ENCODE measurements at regions not wholly inside any gene's neighbourhood (a gene's known extent, or its start where the extent isn't known, plus 50 kb on each side); places are given as distances from the start of the nearest gene placed in this dataset.

DNA sequence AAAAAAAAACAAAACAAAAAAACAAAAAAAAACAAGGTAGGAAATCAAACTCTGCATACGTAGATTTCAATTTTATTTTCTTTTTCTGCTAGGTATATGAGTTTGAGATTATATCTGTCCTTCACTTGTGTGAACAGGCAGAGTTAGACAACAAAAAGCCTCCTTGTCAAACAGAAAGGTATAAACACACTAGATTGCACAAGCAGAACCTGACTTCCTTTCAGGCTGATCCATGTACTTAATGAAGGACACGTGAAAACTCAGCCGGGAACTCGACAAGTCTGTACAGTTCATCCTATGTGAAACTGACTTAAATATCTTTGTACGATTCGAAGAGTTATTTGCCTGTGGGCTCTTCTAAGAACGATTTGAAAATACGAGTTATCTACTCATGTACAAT lies 254.1 kb downstream of the ARL4A start:
- H3K27ac ChIP-seq, result peak overlapping the region; percentile 62

DNA sequence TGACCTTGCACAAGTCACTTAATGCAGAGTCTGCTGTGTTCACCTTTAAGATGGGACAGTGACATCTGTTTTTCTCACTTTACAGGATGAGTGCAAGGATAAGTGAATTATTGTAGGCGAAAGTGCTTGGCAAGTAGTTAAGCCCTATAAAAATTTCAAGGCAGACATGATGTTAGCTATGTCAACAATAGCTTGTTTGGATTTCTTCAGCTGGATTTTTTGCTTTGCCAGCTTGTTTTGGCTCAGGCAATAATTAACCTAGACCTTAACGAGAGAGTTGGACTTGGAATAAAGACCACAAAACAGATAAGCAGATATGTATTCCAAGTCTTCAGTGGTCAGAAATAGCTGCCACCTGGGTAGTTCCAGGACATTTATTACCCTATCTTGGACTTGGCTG lies 255.2 kb downstream of the ARL4A start:
- H3K27ac ChIP-seq, result peak overlapping the region; percentile 62
- TF ChIP-seq, protein P1, sequence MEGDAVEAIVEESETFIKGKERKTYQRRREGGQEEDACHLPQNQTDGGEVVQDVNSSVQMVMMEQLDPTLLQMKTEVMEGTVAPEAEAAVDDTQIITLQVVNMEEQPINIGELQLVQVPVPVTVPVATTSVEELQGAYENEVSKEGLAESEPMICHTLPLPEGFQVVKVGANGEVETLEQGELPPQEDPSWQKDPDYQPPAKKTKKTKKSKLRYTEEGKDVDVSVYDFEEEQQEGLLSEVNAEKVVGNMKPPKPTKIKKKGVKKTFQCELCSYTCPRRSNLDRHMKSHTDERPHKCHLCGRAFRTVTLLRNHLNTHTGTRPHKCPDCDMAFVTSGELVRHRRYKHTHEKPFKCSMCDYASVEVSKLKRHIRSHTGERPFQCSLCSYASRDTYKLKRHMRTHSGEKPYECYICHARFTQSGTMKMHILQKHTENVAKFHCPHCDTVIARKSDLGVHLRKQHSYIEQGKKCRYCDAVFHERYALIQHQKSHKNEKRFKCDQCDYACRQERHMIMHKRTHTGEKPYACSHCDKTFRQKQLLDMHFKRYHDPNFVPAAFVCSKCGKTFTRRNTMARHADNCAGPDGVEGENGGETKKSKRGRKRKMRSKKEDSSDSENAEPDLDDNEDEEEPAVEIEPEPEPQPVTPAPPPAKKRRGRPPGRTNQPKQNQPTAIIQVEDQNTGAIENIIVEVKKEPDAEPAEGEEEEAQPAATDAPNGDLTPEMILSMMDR (IDR thresholded peaks at IDR 0.05), result no peak
- no peak for TF ChIP-seq ZFX (IDR thresholded peaks at IDR 0.05; ENCODE audit: borderline replicate concordance)

More for the DNA sequence above, 254.1 kb downstream of the ARL4A start:
- no peak for TF ChIP-seq ZFX (IDR thresholded peaks at IDR 0.05; ENCODE audit: borderline replicate concordance)
- TF ChIP-seq, protein P1 (IDR thresholded peaks at IDR 0.05), result no peak

DNA sequence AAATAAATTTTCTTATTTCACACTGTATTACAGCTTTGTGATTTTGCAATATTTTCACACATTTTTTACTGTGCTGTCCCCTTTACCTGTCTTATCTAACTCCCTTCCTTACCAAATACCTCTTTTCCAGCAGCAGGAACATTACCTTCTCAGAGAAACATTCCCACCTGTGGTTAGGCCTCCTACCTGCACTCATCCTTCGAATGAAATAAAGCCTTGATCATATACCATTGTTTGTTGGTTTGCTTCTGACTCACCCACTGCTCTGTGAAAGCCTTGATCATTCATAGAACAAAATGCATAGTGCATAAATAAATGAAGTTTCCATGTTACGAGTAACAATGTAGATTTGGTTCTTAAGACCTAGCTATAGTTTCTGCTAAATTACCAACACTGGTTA lies 256.3 kb downstream of the ARL4A start:
- H3K27ac ChIP-seq, result peak overlapping the region; percentile 62
- no peak for TF ChIP-seq ZFX (IDR thresholded peaks at IDR 0.05; ENCODE audit: borderline replicate concordance)
- TF ChIP-seq, protein P1 (IDR thresholded peaks at IDR 0.05), result no peak

DNA sequence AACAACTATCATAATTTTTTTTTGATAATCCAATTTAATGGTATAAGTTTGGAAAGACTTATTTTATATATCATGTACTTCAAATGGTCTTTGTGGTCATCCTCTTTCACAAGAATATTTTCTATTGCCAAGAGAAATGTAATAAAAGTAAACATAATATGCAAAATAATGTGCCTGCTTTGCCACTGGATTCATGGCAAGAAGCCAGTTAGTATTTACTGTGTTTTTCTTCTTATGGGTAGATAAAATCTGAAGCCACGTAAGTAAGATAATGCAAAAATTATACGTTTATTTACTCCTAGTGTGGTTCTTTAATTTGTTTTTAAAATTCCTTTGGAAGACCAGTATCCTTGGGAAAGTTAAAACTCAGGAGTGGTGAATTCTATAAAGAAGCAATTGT lies 258.5 kb downstream of the ARL4A start:
- no peak overlapping the region for H3K27ac ChIP-seq
- TF ChIP-seq, protein P1 (IDR thresholded peaks at IDR 0.05), result no peak
- no peak for TF ChIP-seq ZFX (IDR thresholded peaks at IDR 0.05; ENCODE audit: borderline replicate concordance)

DNA sequence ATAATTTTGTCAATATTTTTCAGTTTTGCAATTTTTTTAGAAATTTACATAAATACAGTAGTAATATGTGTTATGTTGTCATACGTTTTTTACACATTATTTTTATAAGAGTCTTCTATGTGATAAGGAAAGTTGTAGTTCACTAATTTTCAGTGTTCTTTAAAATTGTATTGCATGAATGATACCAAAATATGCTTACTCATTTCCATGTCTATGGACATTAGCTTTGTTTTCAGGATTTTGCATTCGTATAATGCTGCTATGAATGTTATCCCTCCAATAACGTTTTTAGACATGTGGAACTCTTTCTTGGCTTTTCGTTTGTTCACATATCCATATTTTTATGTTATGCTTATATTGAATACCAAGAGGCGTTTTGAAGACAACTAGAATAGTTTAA lies 260.0 kb downstream of the ARL4A start:
- no peak overlapping the region for H3K27ac ChIP-seq
- no peak for TF ChIP-seq ZFX (IDR thresholded peaks at IDR 0.05; ENCODE audit: borderline replicate concordance)
- TF ChIP-seq, protein P1 (IDR thresholded peaks at IDR 0.05), result no peak

DNA sequence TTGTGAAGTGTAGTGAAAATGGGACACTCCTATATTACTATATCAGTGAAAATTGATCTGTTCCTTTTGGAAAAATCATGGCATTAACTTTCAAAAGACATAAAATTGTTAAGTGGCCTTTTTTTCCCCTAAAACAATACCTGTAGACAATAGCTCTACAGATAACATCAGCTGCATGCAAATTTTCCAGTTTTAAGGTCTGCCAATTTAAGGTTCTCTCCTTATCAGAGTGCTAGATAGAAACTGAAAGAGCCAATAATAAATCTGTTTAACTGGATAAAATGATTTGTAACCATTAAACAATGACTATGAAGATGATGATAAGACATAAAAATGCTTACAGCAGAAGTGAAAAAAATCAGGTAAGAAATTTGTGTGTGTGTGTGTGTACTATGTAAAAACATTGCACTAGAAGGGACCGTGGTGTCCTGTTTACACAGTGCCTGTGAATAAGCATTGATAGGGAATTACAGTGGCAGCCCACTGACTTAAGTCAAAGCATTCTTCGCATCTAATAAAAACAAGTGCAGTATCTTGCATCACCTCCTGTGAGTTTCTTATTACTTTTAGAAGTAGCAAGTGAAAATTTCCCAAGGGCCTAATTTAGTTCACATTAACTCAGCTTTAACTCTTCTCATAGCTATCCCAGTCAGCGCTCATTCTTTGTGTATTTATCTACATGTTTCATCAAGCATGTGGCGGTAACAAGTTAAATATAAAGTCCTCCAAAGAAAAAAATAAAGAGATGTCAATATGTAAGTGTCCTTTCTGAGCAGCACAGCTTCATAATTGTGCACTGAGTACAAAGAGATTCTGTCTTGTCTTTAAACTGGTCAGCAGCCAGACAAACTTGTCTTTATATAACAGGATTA lies 261.9 kb downstream of the ARL4A start:
- TF ChIP-seq, protein P1 (IDR thresholded peaks at IDR 0.05), result no peak
- TF ChIP-seq ZFX (IDR thresholded peaks at IDR 0.05; ENCODE audit: borderline replicate concordance), result no peak
- peak overlapping the region; percentile 1; the same call in 1 of the 2 replicates for H3K27ac ChIP-seq

DNA sequence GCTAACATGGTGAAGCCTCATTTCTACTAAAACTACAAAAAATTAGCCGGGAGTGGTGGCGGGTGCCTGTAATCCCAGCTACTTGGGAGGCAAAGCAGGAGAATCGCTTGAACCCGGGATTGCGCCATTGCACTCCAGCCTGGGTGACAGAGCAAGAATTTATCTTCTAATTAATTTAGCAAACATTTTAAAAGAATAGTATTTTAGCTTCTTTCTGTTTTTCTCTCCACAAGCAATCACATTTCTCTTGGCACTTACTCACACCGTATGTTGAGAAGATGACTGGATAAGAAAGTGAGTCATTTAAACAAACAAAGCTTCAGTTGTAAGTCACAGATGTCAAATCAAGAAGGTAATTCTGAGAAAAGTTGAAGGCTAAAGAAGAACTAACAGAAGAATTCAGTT lies 264.0 kb downstream of the ARL4A start:
- TF ChIP-seq ZFX (IDR thresholded peaks at IDR 0.05; ENCODE audit: borderline replicate concordance), result no peak
- TF ChIP-seq, protein P1 (IDR thresholded peaks at IDR 0.05), result no peak
- H3K27ac ChIP-seq, result no peak overlapping the region

Data from 22Rv1 (cell line).